GM12878 (cell line): ENCODE measurements at regions not wholly inside any gene's neighbourhood (a gene's known extent, or its start where the extent isn't known, plus 50 kb on each side); places are given as distances from the start of the nearest gene placed in this dataset.

Source experiments
- ATAC-seq: fragments of 200-7000 bp; cut with Tn5 transposase; 3 replicates; pipeline ENCODE4 v1.9.1; 2020; ENCODE audit warnings: mild to moderate bottlenecking, moderate library complexity
- BruUV-seq: library from RNA; stranded (reverse); fragments of 400-500 nt; replicated peaks from 2 replicates; lab custom pipeline; 2021; lab: Mats Ljungman, UMichigan
- CTCF ChIA-PET: fragments of 300-600 bp; sonication (Branson Sonifier 250); formaldehyde crosslinking; extraction: SDS; loops from one replicate; lab custom pipeline; 2021; ENCODE audit warnings: inconsistent platforms; lab: Yijun Ruan, JAX
- POLR2A ChIA-PET: fragments of 350-600 bp; formaldehyde crosslinking; extraction: SDS; loops from one replicate; lab custom pipeline; 2021; ENCODE audit warnings: inconsistent platforms; lab: Charles Lee
- RAD21 ChIA-PET: fragments of 300-600 bp; sonication (Branson Sonifier 250); formaldehyde crosslinking; loops from one replicate; lab custom pipeline; 2023; ENCODE audit warnings: antibody characterized with exemption; ENCODE audit not compliant: unreplicated experiment; lab: Charles Lee
- SMC1A ChIA-PET: fragments of 300-600 bp; sonication (Branson Sonifier 250); formaldehyde crosslinking; loops from one replicate; lab custom pipeline; 2023; ENCODE audit not compliant: unreplicated experiment, uncharacterized antibody; lab: Charles Lee
- DNase-seq: peaks from one replicate; pipeline ENCODE4 v3.0.0-alpha.2; 2011; ENCODE audit warnings: low read depth, low spot score
- FAIRE-seq: peaks from 3 replicates; lab custom pipeline; 2011; peaks lifted over from hg19 to GRCh38; lab: Jason Lieb, UNC
- H2AFZ ChIP-seq: 2 replicates; pipeline ENCODE4 v1.6.0; 2011; ENCODE audit warnings: low read depth, low read length, control low read depth; ENCODE audit not compliant: control insufficient read depth
- H3K27ac ChIP-seq: 2 replicates; pipeline ENCODE4 v1.5.1; 2011; ENCODE audit warnings: control low read depth; ENCODE audit not compliant: control insufficient read depth, insufficient read depth
- H3K27me3 ChIP-seq, 2 experiments: replicated peaks in 1 of 2; 2 replicates each; pipeline versions ENCODE4 v1.6.0 to v1.6.1; 2011; ENCODE audit warnings: low read length in 1 of 2; ENCODE audit not compliant: control insufficient read depth in 2 of 2, insufficient read depth in 2 of 2
- H3K36me3 ChIP-seq, 2 experiments: 2 replicates each; pipeline ENCODE4 v1.5.1; 2011; ENCODE audit warnings: low read length in 1 of 2; ENCODE audit not compliant: control insufficient read depth in 2 of 2, insufficient read depth in 2 of 2
- H3K4me1 ChIP-seq: 2 replicates; pipeline ENCODE4 v1.6.1; 2011; ENCODE audit warnings: mild to moderate bottlenecking, low read length, moderate library complexity, mixed read lengths; ENCODE audit not compliant: control insufficient read depth, insufficient read depth
- H3K4me2 ChIP-seq: 2 replicates; pipeline ENCODE4 v1.6.0; 2011; ENCODE audit warnings: control low read depth; ENCODE audit not compliant: control insufficient read depth, insufficient read depth
- H3K4me3 ChIP-seq: fragments of 200-600 bp; sonication (generic); 2 replicates; pipeline ENCODE4 v1.5.1; 2016
- H3K79me2 ChIP-seq: 2 replicates; pipeline ENCODE4 v1.6.0; 2011; ENCODE audit warnings: low read length; ENCODE audit not compliant: control insufficient read depth, insufficient read depth
- H3K9ac ChIP-seq: 2 replicates; pipeline ENCODE4 v1.8.0; 2011; ENCODE audit warnings: low read length, control low read depth, mixed read lengths; ENCODE audit not compliant: control insufficient read depth, insufficient read depth
- H3K9me3 ChIP-seq: replicated peaks from 3 replicates; pipeline ENCODE4 v1.5.1; 2011; ENCODE audit warnings: mild to moderate bottlenecking, low read length; ENCODE audit not compliant: control insufficient read depth, insufficient read depth
- H4K20me1 ChIP-seq: 2 replicates; pipeline ENCODE4 v1.6.0; 2011; ENCODE audit not compliant: control insufficient read depth, insufficient read depth
- CHD2 ChIP-seq: IDR thresholded peaks from 2 replicates; pipeline ENCODE4 v1.6.1; 2011; ENCODE audit warnings: low read depth, low read length, improper control_type of control experiment, borderline replicate concordance
- IKZF2 ChIP-seq, 2 experiments: fragments of 450-650 bp; IDR thresholded peaks; 2 replicates each; pipeline ENCODE4 v1.6.1; 2017; ENCODE audit warnings: mild to moderate bottlenecking in 2 of 2, moderate library complexity in 2 of 2
- PAX5 ChIP-seq: IDR thresholded peaks from 2 replicates; pipeline ENCODE4 v1.6.1; 2011; ENCODE audit warnings: low read depth, low read length, borderline replicate concordance
- PAX8 ChIP-seq: fragments of 450-650 bp; IDR thresholded peaks from 2 replicates; pipeline ENCODE4 v1.6.1; 2017; ENCODE audit warnings: mild to moderate bottlenecking, moderate library complexity
- POLR2AphosphoS2 ChIP-seq: IDR thresholded peaks from 2 replicates; pipeline ENCODE4 v1.6.1; 2011; ENCODE audit warnings: low read depth, mild to moderate bottlenecking, low read length, improper control_type of control experiment, moderate library complexity
- RCOR1 ChIP-seq: conservative IDR thresholded peaks from 2 replicates; pipeline ENCODE4 v1.6.1; 2012; ENCODE audit warnings: low read depth, low read length, improper control_type of control experiment
- SUPT20H ChIP-seq: IDR thresholded peaks from 2 replicates; pipeline ENCODE4 v1.6.1; 2011; ENCODE audit warnings: low read depth, mild to moderate bottlenecking, low read length, moderate library complexity, borderline replicate concordance; ENCODE audit not compliant: control insufficient read depth
- TARDBP ChIP-seq: IDR thresholded peaks from 2 replicates; pipeline ENCODE4 v1.6.1; 2016; ENCODE audit warnings: borderline replicate concordance
- ZNF274 ChIP-seq: IDR thresholded peaks from one replicate; pipeline ENCODE4 v1.8.0; 2011; ENCODE audit not compliant: insufficient read length, insufficient read depth
- WGBS: methylation state at CpG from one replicate; pipeline ENCODE4 v1.1.6; 2016; ENCODE audit warnings: low lambda C conversion rate; ENCODE audit not compliant: insufficient replicate concordance, insufficient coverage; ENCODE audit errors: missing lambda C conversion rate; 5-methylcytosine and 5-hydroxymethylcytosine counted together
- in situ Hi-C: fragments of 300-500 bp; cut with MboI; formaldehyde crosslinking; loops from 9 replicates; pipeline ENCODE4 v1.14.3; 2018; ENCODE audit warnings: mixed read lengths
- intact Hi-C: fragments of 100-400 bp; cut with micrococcal nuclease; formaldehyde crosslinking; loops from one replicate; pipeline ENCODE4 v1.14.2; 2022; ENCODE audit not compliant: unreplicated experiment
- TF ChIP-seq, protein P1 (sequence below): fragments of 450-650 bp; IDR thresholded peaks from 2 replicates; pipeline ENCODE4 v1.6.1; 2017; ENCODE audit warnings: mild to moderate bottlenecking, moderate library complexity

DNA sequence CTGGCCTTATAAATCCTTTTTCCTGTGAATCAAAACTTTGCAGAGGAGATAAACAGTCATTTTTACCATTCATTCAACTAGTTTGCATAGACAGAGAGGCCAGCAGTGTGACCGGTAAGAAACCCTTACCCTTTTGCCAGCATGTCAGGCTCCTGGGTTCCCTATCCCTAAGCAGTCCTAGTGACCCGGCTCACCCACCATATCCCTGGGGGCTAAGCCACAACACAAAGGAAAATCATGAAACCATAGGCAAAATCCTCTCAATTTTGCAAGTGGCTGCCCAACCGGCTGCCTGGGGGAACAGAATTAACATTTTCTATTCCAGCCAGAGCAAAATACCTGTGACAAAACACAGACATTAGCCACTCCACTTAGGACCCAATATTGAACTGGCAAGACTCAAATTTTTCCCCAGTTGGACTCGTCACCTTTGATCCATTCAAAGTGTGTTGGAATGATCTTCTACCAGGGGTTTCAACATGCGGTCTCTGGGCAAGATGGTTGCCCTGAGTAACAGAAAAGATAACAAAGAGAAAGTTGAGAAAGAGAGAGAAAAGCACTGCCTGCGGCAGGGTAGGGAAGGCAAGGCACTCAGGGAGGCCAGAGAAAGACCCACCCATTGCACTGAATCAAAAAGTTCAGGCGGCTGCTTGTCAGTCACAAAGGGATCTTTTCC, 174.8 kb upstream of the NAMPT start:
- no peaks in the 10 kb centered on the region for H3K79me2 ChIP-seq
- CTCF ChIA-PET = interaction anchor here (0.6 to 10.0 kb wide), 5 partner anchors 279 to 295 kb away, joined by 3 to 530 read pairs (median 4); no protein-coding TSS in a partner anchor
- DNase-seq (no peak), ATAC-seq (no peak), FAIRE-seq (no peak)
- no peak overlapping the region for H2AFZ ChIP-seq
- no peak overlapping the region for H3K4me2 ChIP-seq
- SMC1A ChIA-PET = interaction anchor here (0.8 to 6.0 kb wide), 6 partner anchors 11 to 287 kb away, joined by 3 to 390 read pairs (median 8); no protein-coding TSS in a partner anchor
- H3K9me3 ChIP-seq = no peaks in the 10 kb centered on the region
- in situ Hi-C loops (loop anchor here (5.0 kb wide), 1 partner anchor 282 kb away; no protein-coding TSS in a partner anchor), intact Hi-C loops (loop anchor here (5.0 to 10.0 kb wide), 4 partner anchors 92 to 405 kb away; partner anchors contain the start of gene NAMPT)
- RAD21 ChIA-PET = interaction anchor here (1.0 to 2.0 kb wide), 2 partner anchors 34 to 280 kb away, joined by 3 to 13 read pairs; no protein-coding TSS in a partner anchor
- H3K27me3 ChIP-seq = no peaks in the 10 kb centered on the region
- no peak overlapping the region for H3K27ac ChIP-seq
- H3K4me1 ChIP-seq = peaks cover 5% of the 10 kb centered on the region
- BruUV-seq = no TSS peak
- POLR2A ChIA-PET = no interaction called here
- no peaks in the 10 kb centered on the region for H4K20me1 ChIP-seq
- TF ChIP-seq TARDBP (no peak), IKZF2 (IDR thresholded peaks at IDR 0.05) (no peak), PAX8 (no peak), RCOR1 (no peak), SUPT20H (no peak), POLR2AphosphoS2 (no peak), PAX5 (no peak), ZNF274 (no peak), CHD2 (no peak)
- TF ChIP-seq, protein P1, sequence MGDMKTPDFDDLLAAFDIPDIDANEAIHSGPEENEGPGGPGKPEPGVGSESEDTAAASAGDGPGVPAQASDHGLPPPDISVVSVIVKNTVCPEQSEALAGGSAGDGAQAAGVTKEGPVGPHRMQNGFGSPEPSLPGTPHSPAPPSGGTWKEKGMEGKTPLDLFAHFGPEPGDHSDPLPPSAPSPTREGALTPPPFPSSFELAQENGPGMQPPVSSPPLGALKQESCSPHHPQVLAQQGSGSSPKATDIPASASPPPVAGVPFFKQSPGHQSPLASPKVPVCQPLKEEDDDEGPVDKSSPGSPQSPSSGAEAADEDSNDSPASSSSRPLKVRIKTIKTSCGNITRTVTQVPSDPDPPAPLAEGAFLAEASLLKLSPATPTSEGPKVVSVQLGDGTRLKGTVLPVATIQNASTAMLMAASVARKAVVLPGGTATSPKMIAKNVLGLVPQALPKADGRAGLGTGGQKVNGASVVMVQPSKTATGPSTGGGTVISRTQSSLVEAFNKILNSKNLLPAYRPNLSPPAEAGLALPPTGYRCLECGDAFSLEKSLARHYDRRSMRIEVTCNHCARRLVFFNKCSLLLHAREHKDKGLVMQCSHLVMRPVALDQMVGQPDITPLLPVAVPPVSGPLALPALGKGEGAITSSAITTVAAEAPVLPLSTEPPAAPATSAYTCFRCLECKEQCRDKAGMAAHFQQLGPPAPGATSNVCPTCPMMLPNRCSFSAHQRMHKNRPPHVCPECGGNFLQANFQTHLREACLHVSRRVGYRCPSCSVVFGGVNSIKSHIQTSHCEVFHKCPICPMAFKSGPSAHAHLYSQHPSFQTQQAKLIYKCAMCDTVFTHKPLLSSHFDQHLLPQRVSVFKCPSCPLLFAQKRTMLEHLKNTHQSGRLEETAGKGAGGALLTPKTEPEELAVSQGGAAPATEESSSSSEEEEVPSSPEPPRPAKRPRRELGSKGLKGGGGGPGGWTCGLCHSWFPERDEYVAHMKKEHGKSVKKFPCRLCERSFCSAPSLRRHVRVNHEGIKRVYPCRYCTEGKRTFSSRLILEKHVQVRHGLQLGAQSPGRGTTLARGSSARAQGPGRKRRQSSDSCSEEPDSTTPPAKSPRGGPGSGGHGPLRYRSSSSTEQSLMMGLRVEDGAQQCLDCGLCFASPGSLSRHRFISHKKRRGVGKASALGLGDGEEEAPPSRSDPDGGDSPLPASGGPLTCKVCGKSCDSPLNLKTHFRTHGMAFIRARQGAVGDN = no peak
- no peak overlapping the region for H3K9ac ChIP-seq
- 70% methylated on average over 7 of the region's 7 CpGs for WGBS
- H3K4me3 ChIP-seq = no peak overlapping the region
- H3K36me3 ChIP-seq = no peaks in the 10 kb centered on the region
